Panc1 (cell line): ENCODE measurements at regions not wholly inside any gene's neighbourhood (a gene's known extent, or its start where the extent isn't known, plus 50 kb on each side); places are given as distances from the start of the nearest gene placed in this dataset.

ENCODE experiments used
- ATAC-seq: fragments of 200-7000 bp; cut with Tn5 transposase; 2 replicates; pipeline ENCODE4 v1.9.1; 2020; ENCODE audit warnings: mild to moderate bottlenecking, moderate library complexity
- BruUV-seq: library from RNA; stranded (reverse); fragments of 400-500 nt; replicated peaks from 2 replicates; lab custom pipeline; 2021; lab: Mats Ljungman, UMichigan
- CTCF ChIA-PET: fragments of 300-600 bp; sonication (Branson Sonifier 250); formaldehyde crosslinking; loops from one replicate; lab custom pipeline; 2022; ENCODE audit warnings: antibody characterized with exemption; lab: Charles Lee
- POLR2A ChIA-PET: fragments of 300-600 bp; sonication (Branson Sonifier 250); formaldehyde crosslinking; loops from one replicate; lab custom pipeline; 2022; ENCODE audit warnings: antibody characterized with exemption; lab: Charles Lee
- DNase-seq: peaks from one replicate; pipeline ENCODE4 v3.0.0-alpha.2; 2010; ENCODE audit warnings: low read depth, low spot score
- H3K27ac ChIP-seq: 2 replicates; pipeline ENCODE4 v1.5.1; 2011; ENCODE audit warnings: mild to moderate bottlenecking, low read length, inconsistent platforms
- H3K27me3 ChIP-seq: fragments of 200-500 bp; sonication (Bioruptor generic); 2 replicates; pipeline ENCODE4 v1.6.0; 2014; ENCODE audit warnings: low read length, inconsistent platforms; ENCODE audit not compliant: control insufficient read depth, insufficient read depth
- H3K36me3 ChIP-seq: fragments of 200-500 bp; sonication (Bioruptor generic); 2 replicates; pipeline ENCODE4 v1.5.1; 2014; ENCODE audit warnings: inconsistent platforms, mild to moderate bottlenecking, low read length, moderate library complexity; ENCODE audit not compliant: control insufficient read depth, insufficient read depth
- H3K4me1 ChIP-seq: 2 replicates; pipeline ENCODE4 v1.5.1; 2011; ENCODE audit warnings: inconsistent platforms, mild to moderate bottlenecking, low read length, moderate library complexity; ENCODE audit not compliant: control insufficient read depth, insufficient read depth
- H3K4me3 ChIP-seq, 2 experiments: 2 replicates each; pipeline ENCODE4 v1.5.1; 2011 to 2012; ENCODE audit warnings: low read depth in 2 of 2, low read length in 2 of 2, mild to moderate bottlenecking in 2 of 2, inconsistent platforms in 1 of 2, moderate library complexity in 1 of 2
- H3K9me3 ChIP-seq: fragments of 200-500 bp; sonication (Bioruptor generic); 2 replicates; pipeline ENCODE4 v1.5.1; 2014; ENCODE audit warnings: low read depth, mild to moderate bottlenecking, inconsistent platforms, low read length, moderate library complexity; ENCODE audit not compliant: control insufficient read depth, insufficient read depth
- CTCF ChIP-seq: fragments of 450-650 bp; IDR thresholded peaks from 2 replicates; pipeline ENCODE4 v1.5.1; 2017; ENCODE audit warnings: mild to moderate bottlenecking
- POLR2AphosphoS5 ChIP-seq: IDR thresholded peaks from 2 replicates; pipeline ENCODE4 v1.6.1; 2012; ENCODE audit warnings: mild to moderate bottlenecking, low read depth, low read length, moderate library complexity
- REST ChIP-seq, 2 experiments: IDR thresholded peaks; 2 replicates each; pipeline ENCODE4 v1.6.1; 2011 to 2012; ENCODE audit warnings: low read depth in 2 of 2, control low read depth in 1 of 2, low read length in 1 of 2, mild to moderate bottlenecking in 1 of 2, moderate library complexity in 1 of 2; ENCODE audit not compliant: insufficient read depth in 1 of 2
- SIN3A ChIP-seq: IDR thresholded peaks from 2 replicates; pipeline ENCODE4 v1.6.1; 2012; ENCODE audit warnings: low read depth, mild to moderate bottlenecking, low read length, moderate library complexity, borderline replicate concordance; ENCODE audit not compliant: insufficient read depth
- TCF7L2 ChIP-seq: IDR thresholded peaks from 2 replicates; pipeline ENCODE4 v1.6.1; 2011; ENCODE audit warnings: mild to moderate bottlenecking, low read depth, low read length, inconsistent platforms
- in situ Hi-C: cut with HindIII; loops from 2 replicates; pipeline ENCODE4 v1.10.0; 2016; ENCODE audit warnings: low sequenced_read_pairs, low pct_unique_long_range_greater_than_20kb
- intact Hi-C: fragments of 100-400 bp; cut with micrococcal nuclease; formaldehyde crosslinking; loops from one replicate; pipeline ENCODE4 v1.10.0; 2022; ENCODE audit not compliant: unreplicated experiment

DNA sequence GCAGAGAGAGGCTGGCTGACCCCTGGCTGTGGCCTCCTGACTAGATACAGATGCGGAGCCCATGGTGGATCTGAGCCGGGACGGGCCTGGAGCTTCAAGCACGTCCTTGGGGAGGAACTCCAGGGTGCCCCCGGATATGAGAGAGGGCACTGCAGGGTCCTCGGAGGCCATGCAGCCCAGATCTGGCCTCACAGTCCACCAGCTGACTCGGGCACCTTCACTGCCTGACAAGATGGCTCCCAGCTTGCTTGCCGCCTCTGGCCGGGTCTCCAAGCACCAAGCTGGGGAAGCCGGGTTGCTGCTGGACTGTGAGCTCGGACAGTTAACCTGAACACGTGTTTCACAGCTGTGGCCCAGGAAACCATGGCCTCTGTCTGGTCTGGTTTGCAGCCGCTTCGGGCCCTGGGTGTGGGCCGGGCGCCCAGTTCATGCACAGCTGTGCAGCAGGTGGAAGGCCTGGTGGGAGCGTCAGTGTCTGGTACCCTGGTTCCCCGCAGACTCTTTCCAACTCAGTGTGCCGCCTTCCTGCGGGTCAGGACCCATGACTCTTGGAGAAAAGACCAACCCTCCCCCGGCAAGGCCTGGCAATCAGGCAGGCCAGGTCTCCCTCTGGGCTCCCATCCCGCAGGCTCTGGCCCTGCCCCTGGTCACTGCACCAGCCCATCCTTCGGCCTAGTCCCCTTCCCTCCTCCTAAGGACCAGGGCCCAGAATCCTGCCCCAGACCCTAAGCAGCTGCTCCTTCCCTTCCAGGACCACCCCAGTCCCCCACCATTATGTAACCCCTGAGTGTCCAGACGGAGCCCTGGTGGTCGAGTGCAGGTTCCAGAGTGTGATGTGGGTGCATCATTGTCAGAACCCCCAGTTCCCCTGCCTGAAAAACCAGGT lies 74.6 kb upstream of the OTOS start:
- Histone ChIP-seq H3K4me1 (no peaks in the 10 kb centered on the region), H3K27me3 (no peaks in the 10 kb centered on the region), H3K36me3 (no peaks in the 10 kb centered on the region), H3K27ac (no peak overlapping the region), H3K4me3 (no peak overlapping the region), H3K9me3 (no peaks in the 10 kb centered on the region)
- no peak for TF ChIP-seq POLR2AphosphoS5
- no peak for TF ChIP-seq REST (IDR thresholded peaks at IDR 0.05; ENCODE audit: insufficient read depth in 1 of 2, low read depth in 2 of 2, low read length in 1 of 2)
- DNase-seq (no peak), ATAC-seq (no peak)
- ChIA-PET POLR2A (interaction anchor here (0.5 kb wide), 1 partner anchor 14 kb away, joined by 3 read pairs; no protein-coding TSS in a partner anchor), CTCF (no interaction called here)
- BruUV-seq = no TSS peak
- in situ Hi-C loops = no loop called here
- intact Hi-C loops = loop anchor here (10.0 kb wide), 1 partner anchor 1480 kb away; no protein-coding TSS in a partner anchor

DNA sequence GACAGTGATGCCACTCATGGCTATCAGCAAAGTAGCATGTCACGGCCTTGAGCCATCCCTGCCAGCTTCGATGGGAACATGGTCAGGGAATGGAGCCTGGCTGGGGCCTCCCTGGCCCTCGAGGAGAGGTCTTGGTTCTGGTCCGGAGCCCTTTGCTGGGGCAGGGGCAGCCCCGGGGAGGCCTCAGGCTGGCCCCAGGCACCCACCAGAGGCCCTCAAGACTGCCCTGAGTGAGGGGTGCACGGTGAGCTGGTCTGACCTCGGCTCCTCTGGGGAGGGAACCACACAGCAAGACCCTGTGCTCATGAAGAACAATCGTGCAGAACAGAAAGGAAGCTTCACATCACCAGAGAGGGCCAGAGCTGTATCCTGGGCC lies 75.2 kb upstream of the OTOS start:
- no peak for ATAC-seq
- no TSS peak for BruUV-seq
- no peak overlapping the region for H3K27ac ChIP-seq
- CTCF ChIA-PET = no interaction called here
- TF ChIP-seq SIN3A (no peak), CTCF (no peak), REST (IDR thresholded peaks at IDR 0.05; ENCODE audit: insufficient read depth in 1 of 2, low read depth in 2 of 2, low read length in 1 of 2) (no peak), TCF7L2 (no peak), POLR2AphosphoS5 (no peak)
- DNase-seq = no peak
- POLR2A ChIA-PET = no interaction called here
- no peaks in the 10 kb centered on the region for H3K4me1 ChIP-seq
- intact Hi-C loops (loop anchor here (10.0 kb wide), 1 partner anchor 1481 kb away; no protein-coding TSS in a partner anchor), in situ Hi-C loops (no loop called here)
- no peaks in the 10 kb centered on the region for H3K36me3 ChIP-seq
- no peak overlapping the region for H3K4me3 ChIP-seq
- H3K9me3 ChIP-seq = no peaks in the 10 kb centered on the region
- H3K27me3 ChIP-seq = peaks cover 1% of the 10 kb centered on the region; the same call in 1 of the 2 replicates
